Astrocyte (in vitro differentiated cells and primary cell): ENCODE measurements at regions not wholly inside any gene's neighbourhood (a gene's known extent, or its start where the extent isn't known, plus 50 kb on each side); places are given as distances from the start of the nearest gene placed in this dataset.

Source experiments
- EZH2 ChIP-seq: IDR thresholded peaks from 2 replicates; pipeline ENCODE4 v1.6.1; 2012; ENCODE audit warnings: mild to moderate bottlenecking, low read length, inconsistent platforms; ENCODE audit not compliant: insufficient read depth
- TF ChIP-seq, protein P1 (sequence below): IDR thresholded peaks from 2 replicates; pipeline ENCODE4 v1.5.1; 2011; ENCODE audit warnings: low read depth, mild to moderate bottlenecking, inconsistent platforms, low read length, moderate library complexity; ENCODE audit not compliant: insufficient read depth

GRCh38 chr4:117327491-117327890, 242.1 kb upstream of the TRAM1L1 start:
- TF ChIP-seq, protein P1, sequence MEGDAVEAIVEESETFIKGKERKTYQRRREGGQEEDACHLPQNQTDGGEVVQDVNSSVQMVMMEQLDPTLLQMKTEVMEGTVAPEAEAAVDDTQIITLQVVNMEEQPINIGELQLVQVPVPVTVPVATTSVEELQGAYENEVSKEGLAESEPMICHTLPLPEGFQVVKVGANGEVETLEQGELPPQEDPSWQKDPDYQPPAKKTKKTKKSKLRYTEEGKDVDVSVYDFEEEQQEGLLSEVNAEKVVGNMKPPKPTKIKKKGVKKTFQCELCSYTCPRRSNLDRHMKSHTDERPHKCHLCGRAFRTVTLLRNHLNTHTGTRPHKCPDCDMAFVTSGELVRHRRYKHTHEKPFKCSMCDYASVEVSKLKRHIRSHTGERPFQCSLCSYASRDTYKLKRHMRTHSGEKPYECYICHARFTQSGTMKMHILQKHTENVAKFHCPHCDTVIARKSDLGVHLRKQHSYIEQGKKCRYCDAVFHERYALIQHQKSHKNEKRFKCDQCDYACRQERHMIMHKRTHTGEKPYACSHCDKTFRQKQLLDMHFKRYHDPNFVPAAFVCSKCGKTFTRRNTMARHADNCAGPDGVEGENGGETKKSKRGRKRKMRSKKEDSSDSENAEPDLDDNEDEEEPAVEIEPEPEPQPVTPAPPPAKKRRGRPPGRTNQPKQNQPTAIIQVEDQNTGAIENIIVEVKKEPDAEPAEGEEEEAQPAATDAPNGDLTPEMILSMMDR = no peak
- TF ChIP-seq EZH2 = no peak
